IMR-90 (cell line): ENCODE measurements at regions not wholly inside any gene's neighbourhood (a gene's known extent, or its start where the extent isn't known, plus 50 kb on each side); places are given as distances from the start of the nearest gene placed in this dataset.

ENCODE experiments used
- ATAC-seq: fragments of 200-7000 bp; cut with Tn5 transposase; 2 replicates; pipeline ENCODE4 v1.9.1; 2020; ENCODE audit warnings: low read depth, mild to moderate bottlenecking, moderate library complexity
- BruUV-seq: library from RNA; stranded (reverse); fragments of 400-500 nt; replicated peaks from 2 replicates; lab custom pipeline; 2021; lab: Mats Ljungman, UMichigan
- CTCF ChIA-PET: fragments of 300-600 bp; formaldehyde crosslinking; extraction: SDS; loops from one replicate; lab custom pipeline; 2021; ENCODE audit warnings: antibody characterized with exemption; lab: Yijun Ruan, JAX
- POLR2A ChIA-PET: fragments of 300-600 bp; sonication (Branson Sonifier 250); formaldehyde crosslinking; loops from one replicate; lab custom pipeline; 2022; ENCODE audit warnings: antibody characterized with exemption; ENCODE audit not compliant: unreplicated experiment; lab: Charles Lee
- DNase-seq: peaks from one replicate; pipeline ENCODE4 v3.0.0; 2013
- H2AFZ ChIP-seq: replicated peaks from 2 replicates; pipeline ENCODE3; 2013; ENCODE audit warnings: low read length, mild to moderate bottlenecking; ENCODE audit not compliant: poor library complexity
- H2AK5ac ChIP-seq: 2 replicates; pipeline ENCODE4 v1.6.1; 2013; ENCODE audit warnings: low read depth, low read length, inconsistent platforms
- H2AK9ac ChIP-seq: replicated peaks from 2 replicates; pipeline ENCODE3; 2013; ENCODE audit warnings: mild to moderate bottlenecking, low read depth, low read length, moderate library complexity; ENCODE audit not compliant: poor library complexity
- H2BK120ac ChIP-seq: 2 replicates; pipeline ENCODE4 v1.6.1; 2013; ENCODE audit warnings: low read depth, low read length, inconsistent platforms
- H2BK15ac ChIP-seq: 3 replicates; pipeline ENCODE4 v1.6.1; 2013; ENCODE audit warnings: low read depth, low read length, inconsistent platforms
- H2BK20ac ChIP-seq: 2 replicates; pipeline ENCODE4 v1.6.1; 2013; ENCODE audit warnings: low read depth, mild to moderate bottlenecking, inconsistent platforms, low read length, moderate library complexity
- H2BK5ac ChIP-seq: 2 replicates; pipeline ENCODE4 v1.6.1; 2013; ENCODE audit warnings: mild to moderate bottlenecking, low read depth, low read length, inconsistent platforms; ENCODE audit not compliant: poor library complexity, severe bottlenecking
- H3K14ac ChIP-seq: replicated peaks from 2 replicates; pipeline ENCODE4 v1.6.1; 2013; ENCODE audit warnings: low read depth, low read length, inconsistent platforms
- H3K18ac ChIP-seq: 2 replicates; pipeline ENCODE4 v1.6.1; 2013; ENCODE audit warnings: low read depth, low read length, control low read depth
- H3K23ac ChIP-seq: 2 replicates; pipeline ENCODE4 v1.6.1; 2013; ENCODE audit warnings: low read depth, low read length, inconsistent platforms
- H3K27ac ChIP-seq: 2 replicates; pipeline ENCODE4 v1.5.1; 2013; ENCODE audit warnings: mild to moderate bottlenecking, control low read depth, low read length; ENCODE audit not compliant: insufficient read depth
- H3K27me3 ChIP-seq: 2 replicates; pipeline ENCODE4 v1.6.1; 2013; ENCODE audit warnings: low read length; ENCODE audit not compliant: control insufficient read depth, insufficient read depth
- H3K36me3 ChIP-seq: 2 replicates; pipeline ENCODE4 v1.6.1; 2013; ENCODE audit warnings: low read length, mixed read lengths; ENCODE audit not compliant: control insufficient read depth, insufficient read depth
- H3K4ac ChIP-seq: 2 replicates; pipeline ENCODE4 v1.6.1; 2013; ENCODE audit warnings: low read depth, low read length, inconsistent platforms
- H3K4me1 ChIP-seq: 2 replicates; pipeline ENCODE4 v1.6.1; 2013; ENCODE audit warnings: low read length, mixed read lengths; ENCODE audit not compliant: control insufficient read depth, insufficient read depth
- H3K4me2 ChIP-seq: 2 replicates; pipeline ENCODE4 v1.6.1; 2013; ENCODE audit warnings: low read depth, mild to moderate bottlenecking, control low read depth, low read length, moderate library complexity
- H3K4me3 ChIP-seq: 2 replicates; pipeline ENCODE4 v1.5.1; 2013; ENCODE audit warnings: low read depth, mild to moderate bottlenecking, control low read depth, low read length, moderate library complexity; ENCODE audit not compliant: insufficient read depth
- H3K56ac ChIP-seq: 2 replicates; pipeline ENCODE4 v1.6.1; 2013; ENCODE audit warnings: low read length, inconsistent platforms; ENCODE audit not compliant: insufficient read depth; ENCODE audit errors: extremely low read depth
- H3K79me1 ChIP-seq, 2 experiments: 2 replicates each; pipeline ENCODE4 v1.6.1; 2013; ENCODE audit warnings: low read length in 2 of 2, inconsistent platforms in 1 of 2, low read depth in 1 of 2
- H3K9ac ChIP-seq: 2 replicates; pipeline ENCODE4 v1.6.1; 2013; ENCODE audit warnings: low read depth, low read length, control low read depth
- H3K9me1 ChIP-seq: 2 replicates; pipeline ENCODE4 v1.6.1; 2013; ENCODE audit warnings: low read length, inconsistent platforms; ENCODE audit not compliant: insufficient read depth
- H3K9me3 ChIP-seq: 2 replicates; pipeline ENCODE4 v1.6.1; 2013; ENCODE audit warnings: low read length; ENCODE audit not compliant: control insufficient read depth, insufficient read depth
- H4K20me1 ChIP-seq: 2 replicates; pipeline ENCODE4 v1.6.1; 2013; ENCODE audit warnings: low read length, inconsistent platforms; ENCODE audit not compliant: insufficient read depth
- H4K5ac ChIP-seq: 2 replicates; pipeline ENCODE4 v1.6.1; 2013; ENCODE audit warnings: mild to moderate bottlenecking, low read depth, low read length, control low read depth
- H4K8ac ChIP-seq, 2 experiments: 2 replicates each; pipeline ENCODE4 v1.6.1; 2013; ENCODE audit warnings: low read depth in 2 of 2, low read length in 2 of 2, control low read depth in 1 of 2, inconsistent platforms in 1 of 2
- H4K91ac ChIP-seq: 2 replicates; pipeline ENCODE4 v1.6.1; 2013; ENCODE audit warnings: low read depth, low read length, inconsistent platforms; ENCODE audit not compliant: insufficient read depth
- FOS ChIP-seq: fragments of 150-350 bp; IDR thresholded peaks from 2 replicates; pipeline ENCODE4 v1.6.1; 2016; ENCODE audit warnings: low read depth, low read length
- RFX5 ChIP-seq: IDR thresholded peaks from 2 replicates; pipeline ENCODE4 v1.8.0; 2012; ENCODE audit warnings: low read depth, mild to moderate bottlenecking, low read length, moderate library complexity
- WGBS, 2 experiments: methylation state at CpG; one replicate each; pipeline versions ENCODE4 v1.1.5 to v1.1.7; 2013; ENCODE audit warnings: missing lambda C conversion rate in 2 of 2; ENCODE audit not compliant: insufficient read length in 1 of 2; ENCODE audit errors: extremely low coverage in 2 of 2; 5-methylcytosine and 5-hydroxymethylcytosine counted together
- dilution Hi-C: fragments of 300-500 bp; cut with HindIII; formaldehyde crosslinking; loops from one replicate; pipeline ENCODE4 v1.14.3; 2018; ENCODE audit warnings: low sequenced_read_pairs; ENCODE audit not compliant: unreplicated experiment
- in situ Hi-C: fragments of 300-500 bp; cut with MboI; formaldehyde crosslinking; loops from 3 replicates; pipeline ENCODE4 v1.14.3; 2019; ENCODE audit warnings: low sequenced_read_pairs, inconsistent platforms, mixed read lengths
- intact Hi-C: fragments of 100-400 bp; cut with micrococcal nuclease; formaldehyde crosslinking; loops from 2 replicates; pipeline ENCODE4 v1.10.0; 2022

DNA sequence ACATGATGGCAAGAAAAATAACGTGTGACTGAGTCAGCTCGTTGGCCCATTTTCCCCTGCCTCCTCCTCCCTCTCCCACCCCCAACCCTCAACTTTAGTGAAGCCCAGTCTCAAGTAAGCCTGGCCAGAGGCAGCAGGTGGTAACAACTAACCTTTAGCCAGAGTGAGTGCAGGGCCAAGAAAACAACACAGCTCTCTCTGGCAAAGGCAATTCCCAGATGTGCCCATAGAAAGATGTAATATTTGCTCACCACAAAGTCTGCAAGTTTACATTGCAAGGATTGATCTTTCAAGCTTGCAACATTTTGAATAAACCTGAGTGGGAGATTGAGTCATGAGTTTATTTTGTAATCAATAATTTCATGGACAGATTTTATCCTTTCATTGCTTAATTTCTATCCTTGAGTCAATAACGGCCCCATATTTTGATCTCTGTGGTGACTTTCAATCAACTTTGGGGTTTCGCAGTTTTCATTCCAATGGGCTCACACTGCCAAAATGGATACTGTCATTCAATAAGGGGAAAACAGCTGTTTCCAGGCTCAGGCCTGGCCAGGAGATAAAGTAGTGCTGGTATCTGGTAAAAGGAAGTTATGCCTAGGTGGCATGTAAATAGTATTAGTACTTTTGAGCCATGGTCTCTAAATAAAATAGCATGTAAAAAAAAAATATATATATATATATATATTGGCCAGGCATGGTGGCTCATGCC is 130.7 kb upstream of the TMEM164 start:
- CTCF ChIA-PET: interaction anchor here (0.7 to 1.5 kb wide), 4 partner anchors 21 to 286 kb away, joined by 3 to 10 read pairs (median 4); no protein-coding TSS in a partner anchor
- dilution Hi-C loops: no loop called here
- Histone ChIP-seq H3K9me1 (no peaks in the 10 kb centered on the region), H3K9ac (no peak overlapping the region), H4K91ac (no peak overlapping the region), H4K8ac (no peak overlapping the region), H3K23ac (no peak overlapping the region), H3K27me3 (no peaks in the 10 kb centered on the region), H4K5ac (no peak overlapping the region), H2AK5ac (no peak overlapping the region), H3K56ac (no peak overlapping the region), H3K14ac (no peak overlapping the region), H3K4ac (no peak overlapping the region), H2AK9ac (no peak overlapping the region), H3K9me3 (0 out of 2 replicates have a peak, but pooled peaks cover 2% of the 10 kb centered on the region), H4K20me1 (no peaks in the 10 kb centered on the region), H2BK15ac (no peak overlapping the region), H3K18ac (no peak overlapping the region), H2AFZ (no peak overlapping the region), H3K36me3 (no peaks in the 10 kb centered on the region), H3K27ac (peak overlapping the region; percentile 7), H3K4me3 (no peak overlapping the region), H2BK20ac (no peak overlapping the region), H3K4me2 (no peak overlapping the region), H2BK5ac (no peak overlapping the region), H3K4me1 (peaks cover 3% of the 10 kb centered on the region; the same call in 1 of the 2 replicates), H3K79me1 (no peaks in the 10 kb centered on the region), H2BK120ac (no peak overlapping the region)
- POLR2A ChIA-PET: interaction anchor here (0.5 kb wide), 1 partner anchor 335 kb away, joined by 8 read pairs; no protein-coding TSS in a partner anchor
- intact Hi-C loops: loop anchor here (5.0 kb wide), 1 partner anchor 140 kb away; the partner anchor contains the start of gene ACSL4
- BruUV-seq: no TSS peak
- peak; percentile 46; the same call in 1 of the 2 replicates for TF ChIP-seq FOS
- TF ChIP-seq RFX5: no peak
- DNase-seq (peak; percentile 83), ATAC-seq (peak; percentile 74)
- WGBS, 2 experiments: no CpG with 5 or more reads among the region's 4 CpGs
- in situ Hi-C loops: no loop called here
